GM06990 (cell line): ENCODE measurements at regions not wholly inside any gene's neighbourhood (a gene's known extent, or its start where the extent isn't known, plus 50 kb on each side); places are given as distances from the start of the nearest gene placed in this dataset.

Experiments used
- DNase-seq: peaks from one replicate; pipeline ENCODE4 v3.0.0-alpha.2; 2011; ENCODE audit not compliant: insufficient read length; ENCODE audit errors: extremely low read depth
- H3K27me3 ChIP-seq: replicated peaks from 2 replicates; pipeline ENCODE4 v1.6.0; 2011; ENCODE audit warnings: low read length; ENCODE audit not compliant: control insufficient read depth, insufficient read depth
- H3K36me3 ChIP-seq: 2 replicates; pipeline ENCODE4 v1.5.1; 2011; ENCODE audit warnings: low read length; ENCODE audit not compliant: control insufficient read depth, insufficient read depth
- H3K4me3 ChIP-seq: replicated peaks from 2 replicates; pipeline ENCODE4 v1.5.1; 2011; ENCODE audit warnings: low read depth, mild to moderate bottlenecking, control low read depth, low read length
- TF ChIP-seq, protein P1 (sequence below): IDR thresholded peaks from 2 replicates; pipeline ENCODE4 v1.5.1; 2011; ENCODE audit warnings: low read length, control low read depth, mild to moderate bottlenecking, inconsistent platforms; ENCODE audit not compliant: insufficient read depth, poor library complexity, severe bottlenecking

DNA sequence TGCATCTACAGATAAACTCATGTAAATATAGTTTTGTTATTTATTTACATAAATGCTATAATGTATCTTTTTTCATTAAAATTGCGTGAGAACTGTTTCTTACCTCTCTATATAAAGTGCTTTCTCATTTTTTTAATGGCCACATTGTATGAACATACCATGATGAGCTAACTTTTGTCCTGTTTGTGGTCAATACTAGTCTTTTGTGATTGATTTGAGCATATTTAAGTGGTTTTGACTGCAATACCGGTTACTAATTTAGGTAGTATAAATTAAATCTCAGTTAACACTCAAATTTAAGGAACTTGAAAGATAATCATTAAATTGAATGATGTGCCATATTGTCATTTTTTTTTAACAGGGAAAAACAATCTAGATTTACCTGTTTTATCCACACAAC lies 108.2 kb downstream of the HAUS1 start:
- Histone ChIP-seq H3K36me3 (peaks cover 3% of the 10 kb centered on the region), H3K27me3 (no peaks in the 10 kb centered on the region), H3K4me3 (no peak overlapping the region)
- no peak for DNase-seq
- TF ChIP-seq, protein P1, sequence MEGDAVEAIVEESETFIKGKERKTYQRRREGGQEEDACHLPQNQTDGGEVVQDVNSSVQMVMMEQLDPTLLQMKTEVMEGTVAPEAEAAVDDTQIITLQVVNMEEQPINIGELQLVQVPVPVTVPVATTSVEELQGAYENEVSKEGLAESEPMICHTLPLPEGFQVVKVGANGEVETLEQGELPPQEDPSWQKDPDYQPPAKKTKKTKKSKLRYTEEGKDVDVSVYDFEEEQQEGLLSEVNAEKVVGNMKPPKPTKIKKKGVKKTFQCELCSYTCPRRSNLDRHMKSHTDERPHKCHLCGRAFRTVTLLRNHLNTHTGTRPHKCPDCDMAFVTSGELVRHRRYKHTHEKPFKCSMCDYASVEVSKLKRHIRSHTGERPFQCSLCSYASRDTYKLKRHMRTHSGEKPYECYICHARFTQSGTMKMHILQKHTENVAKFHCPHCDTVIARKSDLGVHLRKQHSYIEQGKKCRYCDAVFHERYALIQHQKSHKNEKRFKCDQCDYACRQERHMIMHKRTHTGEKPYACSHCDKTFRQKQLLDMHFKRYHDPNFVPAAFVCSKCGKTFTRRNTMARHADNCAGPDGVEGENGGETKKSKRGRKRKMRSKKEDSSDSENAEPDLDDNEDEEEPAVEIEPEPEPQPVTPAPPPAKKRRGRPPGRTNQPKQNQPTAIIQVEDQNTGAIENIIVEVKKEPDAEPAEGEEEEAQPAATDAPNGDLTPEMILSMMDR, result no peak

DNA sequence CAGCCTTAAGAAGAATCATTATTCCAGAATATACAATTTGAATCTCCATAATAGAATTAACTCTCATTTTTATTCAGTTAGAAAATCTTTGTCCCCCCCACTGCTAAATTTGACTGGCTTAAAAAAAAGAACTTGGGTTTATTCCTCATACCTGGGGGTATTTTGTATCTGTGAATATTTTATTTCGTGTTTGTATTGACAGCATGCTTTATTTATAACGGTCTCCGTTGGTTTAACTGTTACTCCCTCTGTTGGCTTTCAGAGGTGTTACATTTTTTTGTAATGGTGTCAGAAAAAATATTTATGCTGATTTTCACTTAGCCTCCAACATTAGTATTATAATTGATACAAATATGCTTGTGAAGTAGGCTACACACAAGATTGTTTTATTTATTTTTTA lies 109.1 kb downstream of the HAUS1 start:
- TF ChIP-seq, protein P1, result peak; percentile 46
- Histone ChIP-seq H3K4me3 (no peak overlapping the region), H3K36me3 (peaks cover 3% of the 10 kb centered on the region), H3K27me3 (no peaks in the 10 kb centered on the region)
- DNase-seq, result no peak

DNA sequence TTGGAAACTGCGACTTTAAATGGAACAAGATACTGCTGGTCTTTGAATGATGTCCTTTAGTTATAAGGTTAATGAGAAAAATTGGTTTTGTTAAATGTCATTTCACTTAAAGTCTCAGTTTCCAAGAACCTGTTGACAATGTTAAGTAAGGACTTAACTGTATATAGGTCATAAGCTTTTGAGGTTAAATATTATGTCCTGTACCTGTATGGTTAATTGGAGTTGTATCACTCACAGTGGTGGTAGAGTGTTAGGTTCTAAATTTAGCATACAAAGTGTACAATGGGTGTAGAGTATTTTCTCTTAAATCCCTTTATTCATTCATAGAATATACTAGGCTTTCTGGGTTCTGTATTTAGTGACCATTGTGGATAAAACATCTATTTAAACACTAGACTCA lies 110.2 kb downstream of the HAUS1 start:
- Histone ChIP-seq H3K4me3 (no peak overlapping the region), H3K36me3 (peaks cover 3% of the 10 kb centered on the region), H3K27me3 (no peaks in the 10 kb centered on the region)
- no peak for DNase-seq
- TF ChIP-seq, protein P1, result no peak

DNA sequence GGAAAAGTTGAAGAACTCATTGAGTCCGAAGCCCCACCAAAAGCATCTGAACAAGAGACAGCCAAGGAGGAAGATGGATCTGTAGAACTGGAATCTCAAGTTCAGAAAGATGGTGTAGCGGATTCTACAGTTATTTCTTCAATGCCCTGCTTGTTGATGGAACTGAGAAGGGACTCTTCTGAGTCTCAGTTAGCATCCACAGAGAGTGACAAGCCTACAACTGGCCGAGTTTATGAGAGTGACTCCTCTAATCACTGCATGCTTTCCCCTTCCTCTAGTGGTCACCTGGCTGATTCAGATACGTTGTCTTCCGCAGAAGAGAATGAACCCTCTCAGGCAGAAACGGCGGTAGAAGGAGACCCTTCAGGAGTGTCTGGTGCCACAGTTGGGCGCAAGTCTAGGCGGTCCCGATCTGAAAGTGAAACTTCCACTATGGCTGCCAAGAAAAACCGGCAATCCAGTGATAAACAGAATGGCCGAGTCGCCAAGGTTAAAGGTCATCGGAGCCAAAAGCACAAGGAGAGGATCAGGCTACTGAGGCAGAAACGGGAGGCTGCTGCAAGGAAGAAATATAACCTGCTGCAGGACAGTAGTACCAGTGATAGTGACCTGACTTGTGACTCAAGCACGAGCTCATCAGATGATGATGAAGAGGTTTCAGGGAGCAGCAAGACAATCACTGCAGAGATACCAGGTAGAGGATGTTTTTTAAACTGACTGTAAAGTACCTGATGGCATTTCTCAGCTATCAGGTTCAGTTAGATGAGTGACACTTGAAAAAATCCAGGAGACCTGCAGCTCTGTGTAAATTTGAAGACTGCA lies 111.9 kb downstream of the HAUS1 start:
- TF ChIP-seq, protein P1, result no peak
- DNase-seq, result no peak
- no peaks in the 10 kb centered on the region for H3K27me3 ChIP-seq
- peaks cover 3% of the 10 kb centered on the region for H3K36me3 ChIP-seq
- H3K4me3 ChIP-seq, result no peak overlapping the region

DNA sequence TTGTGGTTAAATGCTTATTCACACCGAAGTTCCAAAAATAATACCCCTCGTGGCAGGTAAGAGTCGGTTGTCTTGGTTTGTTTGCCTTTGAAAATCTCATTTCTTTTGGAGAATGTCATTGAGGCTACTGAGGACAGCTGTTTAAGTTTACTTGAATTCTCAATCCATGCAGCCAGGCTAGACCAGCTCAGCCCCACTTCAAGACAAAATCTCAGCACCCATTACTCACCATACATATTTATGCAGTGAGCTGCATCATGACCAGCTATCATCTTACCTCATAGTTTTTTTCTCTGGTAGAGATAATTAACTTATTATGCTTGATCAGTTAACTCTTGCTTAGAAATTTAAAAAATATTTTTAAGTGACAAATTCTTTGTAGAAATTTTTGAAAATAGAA lies 115.9 kb downstream of the HAUS1 start:
- TF ChIP-seq, protein P1, result no peak
- no peak for DNase-seq
- no peaks in the 10 kb centered on the region for H3K27me3 ChIP-seq
- no peak overlapping the region for H3K4me3 ChIP-seq
- peaks cover 5% of the 10 kb centered on the region for H3K36me3 ChIP-seq

DNA sequence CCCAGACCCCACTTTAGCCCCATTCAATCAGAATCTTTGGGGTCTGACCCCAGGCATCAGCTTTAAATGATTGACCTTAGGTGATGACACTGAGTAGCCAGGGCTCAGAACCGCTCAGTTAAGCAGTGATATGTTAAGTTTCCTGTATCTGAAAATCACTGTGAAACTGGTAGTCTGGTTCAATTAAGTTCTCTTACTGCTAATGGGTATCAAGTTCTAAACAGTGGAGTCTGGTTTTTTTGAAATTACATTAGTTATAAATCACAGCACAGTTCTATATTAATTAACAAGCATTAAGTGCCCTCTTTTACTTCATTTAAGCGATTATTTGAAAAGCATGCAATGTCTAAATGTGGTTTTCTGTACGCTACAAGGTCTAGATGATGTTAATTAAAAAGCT lies 117.9 kb downstream of the HAUS1 start:
- H3K36me3 ChIP-seq, result peaks cover 2% of the 10 kb centered on the region
- DNase-seq, result no peak
- H3K27me3 ChIP-seq, result no peaks in the 10 kb centered on the region
- TF ChIP-seq, protein P1, result no peak
- H3K4me3 ChIP-seq, result no peak overlapping the region
